HG02642 (cell line): ENCODE measurements at regions not wholly inside any gene's neighbourhood (a gene's known extent, or its start where the extent isn't known, plus 50 kb on each side); places are given as distances from the start of the nearest gene placed in this dataset.
"Not testable (repeated sequence)": the region's sequence is repeated elsewhere in the genome, so short reads cannot be mapped to it uniquely, and the experiment has no call there.

ENCODE experiments used
- ATAC-seq: cut with Tn5 transposase; IDR thresholded peaks from one replicate; pipeline ENCODE4 v1.9.1; 2021; ENCODE audit warnings: mild to moderate bottlenecking; ENCODE audit not compliant: unreplicated experiment, poor library complexity

DNA sequence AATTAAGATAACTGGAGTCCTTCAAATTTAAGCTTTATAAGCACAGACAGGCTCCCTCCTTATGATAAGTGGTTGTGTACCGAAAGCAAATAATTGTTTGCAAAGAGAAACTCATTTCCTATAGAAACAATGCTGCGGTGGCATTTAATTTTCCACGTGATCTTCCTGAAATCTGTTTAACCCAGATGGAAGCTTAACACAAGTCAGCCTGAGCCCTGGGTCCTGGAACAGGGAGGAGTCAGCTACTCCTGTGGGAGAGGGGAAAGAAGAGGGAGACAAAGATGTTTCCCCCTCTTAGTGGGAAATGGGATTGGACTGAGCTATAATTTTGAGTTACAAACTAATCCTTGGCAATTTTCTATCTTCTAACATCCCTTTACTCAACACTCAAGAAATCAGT is 136.5 kb downstream of the ELOVL4 start:
- ATAC-seq = no peak

GRCh38 chr6:79810185-79810705 is 137.1 kb downstream of the ELOVL4 start:
- ATAC-seq = no peak

GRCh38 chr6:79808921-79809320 is 138.4 kb downstream of the ELOVL4 start:
- ATAC-seq = no peak

GRCh38 chr6:79806661-79807060 is 140.7 kb downstream of the ELOVL4 start:
- not testable (repeated sequence) for ATAC-seq

DNA sequence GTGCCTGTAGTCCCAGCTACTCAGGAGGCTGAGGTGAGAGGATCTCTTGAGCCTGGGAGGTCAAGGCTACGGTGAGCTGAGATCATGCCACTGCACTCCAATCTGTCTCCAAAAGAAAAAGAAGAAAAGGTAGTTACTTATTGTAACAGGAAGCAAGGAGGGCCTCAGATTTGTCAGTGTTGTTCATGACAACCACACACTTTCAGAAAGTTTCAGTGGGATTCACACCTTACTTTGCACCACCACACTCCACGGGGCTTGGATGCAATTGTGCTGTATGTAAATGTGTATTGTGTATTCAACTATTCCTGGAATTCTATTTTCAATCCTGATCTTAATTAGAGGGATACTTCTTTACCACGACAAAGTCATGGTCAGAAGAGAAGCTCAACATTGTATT is 142.6 kb downstream of the ELOVL4 start:
- ATAC-seq = no peak

DNA sequence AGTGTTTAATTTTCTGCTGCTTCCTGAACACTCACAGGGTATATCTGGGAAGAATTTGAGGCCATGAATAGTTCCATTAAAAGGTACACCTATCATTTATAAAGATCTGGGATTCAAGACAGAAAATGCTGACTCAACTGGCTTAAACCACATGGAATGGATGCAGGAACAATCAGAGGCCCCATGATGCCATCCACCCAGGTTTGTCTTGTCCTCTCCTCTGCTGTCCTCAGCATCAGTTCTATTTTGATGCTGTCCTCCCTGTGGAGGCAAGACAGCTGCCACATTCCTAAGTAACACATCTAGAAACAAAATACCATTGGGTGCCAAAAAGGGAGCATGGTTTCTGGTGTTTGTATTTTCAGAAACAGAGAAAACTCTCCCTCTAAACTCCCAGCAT is 143.4 kb downstream of the ELOVL4 start:
- ATAC-seq = no peak

DNA sequence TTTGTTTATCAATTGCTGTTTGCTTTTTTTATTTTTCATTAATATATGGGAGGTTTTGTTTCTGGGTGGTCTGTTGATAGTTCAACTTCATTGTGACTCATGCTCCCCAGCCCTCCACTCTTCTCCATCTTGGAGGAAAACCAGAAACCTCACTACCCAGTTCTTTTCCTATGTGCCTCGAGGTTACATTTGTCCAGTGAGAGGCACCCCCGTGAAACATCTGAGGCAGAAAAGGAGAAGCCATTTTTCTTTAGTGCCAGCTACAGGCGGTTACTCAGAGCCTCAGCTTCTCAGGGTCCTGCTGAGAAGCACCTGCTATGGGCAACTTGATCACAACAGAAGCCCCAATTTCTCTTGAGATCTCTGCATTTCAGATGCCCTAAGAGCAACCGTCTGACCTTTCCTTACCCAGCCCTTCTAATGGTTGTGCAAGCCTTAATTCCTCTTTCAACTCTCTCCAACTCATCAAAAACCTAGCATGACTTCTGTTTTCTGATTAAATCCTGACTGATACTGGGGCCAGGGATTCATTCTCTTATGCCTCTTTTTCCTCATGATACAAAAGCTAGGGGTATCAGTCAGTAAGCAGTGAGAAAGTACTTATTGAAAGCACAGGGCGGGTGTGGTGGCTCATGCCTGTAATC is 144.6 kb downstream of the ELOVL4 start:
- ATAC-seq = no peak

DNA sequence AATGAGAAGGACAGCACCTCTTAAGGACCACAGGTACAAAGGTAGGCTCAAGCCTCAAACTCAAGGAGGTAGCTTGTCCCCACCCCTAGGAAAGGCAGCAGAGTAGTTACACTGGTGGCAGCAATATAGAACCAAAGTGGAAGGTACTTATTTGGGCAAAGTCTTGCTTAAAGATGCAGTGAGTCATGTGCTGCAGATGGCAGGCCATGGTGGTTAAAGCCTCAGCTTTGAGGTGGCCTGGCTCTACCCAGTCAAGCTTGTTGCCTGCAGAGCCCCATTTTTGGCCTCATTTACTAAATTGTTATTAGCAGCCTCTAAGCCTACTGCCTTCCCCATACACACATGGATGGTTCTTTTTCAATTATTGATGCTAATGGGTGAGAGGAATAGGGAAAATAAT is 146.0 kb downstream of the ELOVL4 start:
- ATAC-seq = no peak

DNA sequence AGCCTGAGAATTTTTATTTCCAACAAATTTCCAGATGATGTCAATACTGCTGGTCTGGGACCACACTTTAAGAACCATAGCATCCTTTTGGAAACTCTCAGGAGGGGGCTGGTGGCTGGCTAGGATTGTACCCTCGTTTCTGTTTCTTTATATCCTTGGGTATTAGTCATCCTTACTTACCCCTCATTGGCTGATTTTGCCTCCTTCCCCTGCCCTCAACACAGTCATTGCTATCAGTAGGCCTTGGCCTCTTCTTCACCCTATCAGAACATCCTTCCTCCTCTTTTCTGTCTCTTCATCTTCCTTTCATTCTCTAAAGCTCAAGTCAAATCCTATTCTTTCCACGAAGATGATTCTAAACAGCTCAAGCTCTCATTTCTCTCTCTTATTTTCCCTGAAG is 148.5 kb downstream of the ELOVL4 start:
- ATAC-seq = no peak

DNA sequence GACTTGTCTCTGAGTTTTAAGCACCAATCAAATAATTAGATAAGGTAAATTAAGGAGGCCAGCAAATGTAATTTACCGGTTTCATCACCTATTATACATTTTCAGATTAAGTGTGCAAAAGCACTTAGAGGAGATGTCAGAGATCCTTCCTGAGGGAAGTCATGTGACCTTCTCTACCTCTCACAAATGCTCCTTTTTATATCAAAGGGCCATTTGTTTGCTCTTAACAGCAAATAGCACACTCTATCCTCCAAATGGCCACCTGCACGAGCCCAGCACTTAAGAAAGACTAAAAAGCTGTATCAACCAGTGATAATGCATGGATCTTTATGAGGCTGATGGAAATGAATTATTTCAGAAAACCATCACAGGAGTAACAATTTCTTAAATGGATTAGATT is 149.4 kb downstream of the ELOVL4 start:
- ATAC-seq = no peak

- no peak for ATAC-seq
These were observed 150.1 kb downstream of the ELOVL4 start for GRCh38 chr6:79797163-79797764.

DNA sequence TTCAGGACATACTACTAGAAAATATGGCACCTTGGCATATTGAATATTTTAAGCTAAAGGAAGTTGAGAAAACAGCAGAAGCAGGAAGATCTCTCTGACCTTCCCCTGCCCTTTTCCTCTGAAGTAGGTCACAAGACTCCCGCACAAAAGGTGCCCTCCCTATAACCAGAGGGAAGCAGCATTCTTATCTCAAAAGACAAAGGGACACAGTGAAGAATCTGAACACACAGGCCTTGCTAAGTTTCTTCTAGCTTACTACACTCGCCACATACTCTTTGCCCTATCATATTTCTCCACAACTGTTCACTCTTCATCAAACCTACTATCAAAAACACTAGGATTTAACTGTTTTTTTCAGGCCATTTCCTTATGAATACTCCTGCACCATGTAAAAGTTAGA is 151.2 kb downstream of the ELOVL4 start:
- ATAC-seq = no peak

DNA sequence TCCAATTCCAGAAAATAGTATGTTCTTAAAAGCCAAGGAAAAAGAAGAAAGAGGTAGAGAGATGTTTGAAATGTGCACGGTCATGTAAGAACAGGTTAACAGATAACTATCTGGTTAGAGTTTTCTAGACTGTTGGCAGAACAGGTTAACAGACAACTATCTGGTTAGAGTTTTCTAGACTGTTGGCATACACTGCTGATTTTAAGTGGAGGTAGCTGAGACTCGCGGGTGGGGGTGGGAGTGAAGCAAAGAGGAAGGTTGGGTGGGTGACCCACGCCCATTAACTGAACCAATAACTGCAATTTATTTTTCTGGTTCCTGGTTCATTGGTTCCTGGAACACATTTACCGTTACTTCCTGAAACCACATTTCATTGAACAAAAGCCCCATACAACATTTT is 157.5 kb downstream of the ELOVL4 start:
- no peak for ATAC-seq

GRCh38 chr6:79788756-79789155 is 157.6 kb downstream of the SH3BGRL2 start:
- no peak for ATAC-seq

DNA sequence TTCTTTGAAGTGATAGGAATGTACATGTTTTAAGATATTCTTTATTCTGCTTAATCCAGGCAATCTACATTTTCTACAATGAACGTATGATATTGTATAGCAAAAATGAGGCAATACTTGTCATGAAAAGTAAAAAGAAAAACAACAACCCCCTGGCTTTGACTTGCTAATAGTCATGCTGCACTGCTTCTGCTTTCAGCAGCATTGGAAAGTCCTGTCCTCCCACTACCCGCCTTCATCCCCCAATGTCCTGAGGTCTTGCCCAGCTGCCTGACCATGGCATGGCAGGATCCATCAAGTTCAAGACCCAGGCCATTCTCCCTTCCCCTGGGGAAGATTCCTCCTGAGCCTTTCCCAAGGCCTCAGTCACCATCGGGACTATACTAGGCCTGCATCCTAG is 156.5 kb downstream of the SH3BGRL2 start:
- no peak for ATAC-seq

- no peak for ATAC-seq
These were observed 153.2 kb downstream of the SH3BGRL2 start for GRCh38 chr6:79784395-79784753.

- ATAC-seq = no peak
These were observed 152.7 kb downstream of the SH3BGRL2 start for GRCh38 chr6:79783670-79784394.

DNA sequence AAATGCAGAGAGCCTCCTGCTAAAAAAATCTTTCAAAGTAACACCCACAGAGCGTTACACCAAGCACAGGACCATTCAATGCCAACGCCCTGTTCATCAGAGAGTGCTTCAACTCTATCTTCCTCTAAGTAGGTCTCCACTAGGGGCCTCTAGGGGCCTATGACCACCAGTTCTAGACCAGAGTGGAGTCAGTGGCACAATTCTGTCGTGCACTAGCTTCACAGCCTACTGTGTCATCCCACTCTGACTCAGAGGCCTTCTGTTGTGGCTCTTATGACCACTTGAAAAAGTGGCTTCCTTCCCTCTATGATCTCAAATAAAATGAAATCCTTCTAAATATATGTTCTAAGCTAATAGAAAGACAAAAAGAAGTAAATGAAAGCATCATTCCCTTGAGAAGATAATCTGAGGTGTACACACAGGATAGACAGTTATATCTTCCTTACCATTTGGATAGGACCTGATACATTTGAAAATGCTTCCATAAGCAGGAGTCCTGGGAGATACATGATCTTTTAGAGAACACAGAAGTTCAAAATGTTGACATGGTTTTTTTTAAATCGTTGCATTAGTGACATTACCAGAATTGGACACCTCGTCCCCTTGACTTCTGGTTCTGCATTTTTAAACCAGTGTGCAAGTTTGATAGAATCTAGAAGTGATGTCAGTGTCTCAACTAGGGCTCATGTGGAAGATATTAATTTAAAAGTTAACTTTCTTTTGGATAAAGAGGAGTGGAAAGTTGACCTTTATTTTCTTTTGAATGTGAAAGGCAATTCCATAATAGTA is 151.9 kb downstream of the SH3BGRL2 start:
- ATAC-seq = no peak

GRCh38 chr6:79781916-79782315 is 150.8 kb downstream of the SH3BGRL2 start:
- no peak for ATAC-seq

- no peak for ATAC-seq
These were observed 149.8 kb downstream of the SH3BGRL2 start for GRCh38 chr6:79780881-79781280.

DNA sequence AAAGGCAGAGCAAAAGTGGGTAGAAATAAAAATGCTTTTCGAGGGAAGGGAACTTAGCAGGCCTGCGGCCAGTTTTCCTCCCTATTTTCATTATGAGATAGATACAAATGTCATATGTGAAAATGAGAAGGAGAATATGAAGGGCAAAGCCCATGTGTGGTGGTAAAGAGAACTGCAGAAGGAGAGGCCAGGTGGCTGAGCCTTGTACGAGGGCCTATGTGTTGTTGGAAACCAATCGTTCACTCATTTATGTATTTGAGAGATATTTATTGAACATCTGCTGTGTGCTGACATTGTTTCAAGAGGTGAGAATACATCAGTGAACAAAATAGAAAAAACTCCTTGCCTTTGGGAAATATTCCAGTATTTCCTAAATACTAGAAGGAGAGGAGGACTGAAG is 147.7 kb downstream of the SH3BGRL2 start:
- ATAC-seq = no peak
